ENCODE measurements at regions not wholly inside any gene's neighbourhood (a gene's known extent, or its start where the extent isn't known, plus 50 kb on each side); places are given as distances from the start of the nearest gene placed in this dataset.
"Not testable (repeated sequence)": the region's sequence is repeated elsewhere in the genome, so short reads cannot be mapped to it uniquely, and the experiment has no call there.

DNA sequence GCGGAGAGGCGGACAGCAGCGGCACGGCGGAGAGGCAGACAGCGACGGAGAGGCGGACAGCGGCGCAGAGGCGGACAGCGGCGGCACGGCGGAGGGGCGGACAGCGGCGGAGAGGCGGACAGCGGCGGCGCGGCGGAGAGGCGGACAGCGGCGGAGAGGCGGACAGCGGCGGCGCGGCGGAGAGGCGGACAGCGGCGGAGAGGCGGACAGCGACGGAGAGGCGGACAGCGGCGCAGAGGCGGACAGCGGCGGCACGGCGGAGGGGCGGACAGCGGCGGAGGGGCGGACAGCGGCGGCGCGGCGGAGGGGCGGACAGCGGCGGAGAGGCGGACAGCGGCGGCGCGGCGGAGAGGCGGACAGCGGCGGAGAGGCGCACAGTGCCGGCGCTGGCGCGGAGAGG, 393.6 kb downstream of the GOLGA6L6 start:
- H2BK20ac ChIP-seq (ENCODE audit: low read length); H3K79me1 ChIP-seq (ENCODE audit: low read depth, low read length); H3K36me3 ChIP-seq (ENCODE audit: control insufficient read depth in 2 of 4, insufficient read depth in 4 of 4, low read length in 3 of 4); H3K4me2 ChIP-seq (ENCODE audit: insufficient read depth in 1 of 2, low read depth in 2 of 2, low read length in 2 of 2); DNase-seq (ENCODE audit: low read depth in 1 of 2, low spot score in 2 of 2); H3K18ac ChIP-seq (ENCODE audit: extremely low read depth, low read length); H2BK120ac ChIP-seq (replicated peaks; ENCODE audit: low read depth, low read length); H3K4me1 ChIP-seq (replicated peaks in 1 of 4; ENCODE audit: control insufficient read depth in 3 of 4, insufficient read depth in 4 of 4, low read length in 3 of 4); H2BK12ac ChIP-seq (ENCODE audit: low read depth, low read length); H3K4ac ChIP-seq (replicated peaks; ENCODE audit: insufficient read length, low read depth, low read length); H3K4me3 ChIP-seq (ENCODE audit: extremely low read depth in 1 of 4, insufficient read depth in 2 of 4, low read depth in 3 of 4, low read length in 4 of 4); H2BK5ac ChIP-seq (ENCODE audit: low read depth, low read length); H2AK5ac ChIP-seq (ENCODE audit: low read depth, low read length); H4K5ac ChIP-seq (ENCODE audit: insufficient read length, low read depth, low read length); H4K8ac ChIP-seq (ENCODE audit: extremely low read depth, insufficient read depth, low read length); H2AFZ ChIP-seq (ENCODE audit: low read length); H3K56ac ChIP-seq (replicated peaks; ENCODE audit: insufficient read length, low read depth, low read length); POLR2A ChIA-PET (ENCODE audit: partially characterized antibody); CTCF ChIA-PET (ENCODE audit: partially characterized antibody); H3K27ac ChIP-seq (ENCODE audit: low read depth, low read length); H3K79me2 ChIP-seq (ENCODE audit: control insufficient read depth in 1 of 2, insufficient read depth in 2 of 2, low read length in 2 of 2); H2BK15ac ChIP-seq (ENCODE audit: low read length); H3K9ac ChIP-seq (replicated peaks in 1 of 4; ENCODE audit: extremely low read depth in 1 of 4, low read depth in 3 of 4, low read length in 3 of 4); H4K91ac ChIP-seq (replicated peaks; ENCODE audit: insufficient read length, low read length); H4K20me1 ChIP-seq (replicated peaks in 1 of 2; ENCODE audit: control insufficient read depth in 1 of 2, insufficient read depth in 2 of 2, low read length in 2 of 2); FAIRE-seq; H3K9me3 ChIP-seq (ENCODE audit: insufficient read depth in 2 of 2, low read depth in 1 of 2, low read length in 1 of 2); H3K27me3 ChIP-seq (replicated peaks in 1 of 4; ENCODE audit: control insufficient read depth in 3 of 4, extremely low read depth in 1 of 4, insufficient read depth in 3 of 4, low read length in 3 of 4); H3K23ac ChIP-seq (ENCODE audit: insufficient read length); H3K23me2 ChIP-seq (ENCODE audit: low read depth, low read length); H3K14ac ChIP-seq (ENCODE audit: insufficient read length): not testable (repeated sequence)
- WGBS, 2 experiments (ENCODE audit: extremely low coverage in 1 of 2, insufficient coverage in 1 of 2, insufficient read length in 1 of 2, insufficient replicate concordance in 2 of 2, low coverage in 1 of 2, low lambda C conversion rate in 2 of 2, missing lambda C conversion rate in 1 of 2) = 80% methylated on average over 3 of the region's 73 CpGs; no CpG with 5 or more reads in 1 of the 2 experiments

DNA sequence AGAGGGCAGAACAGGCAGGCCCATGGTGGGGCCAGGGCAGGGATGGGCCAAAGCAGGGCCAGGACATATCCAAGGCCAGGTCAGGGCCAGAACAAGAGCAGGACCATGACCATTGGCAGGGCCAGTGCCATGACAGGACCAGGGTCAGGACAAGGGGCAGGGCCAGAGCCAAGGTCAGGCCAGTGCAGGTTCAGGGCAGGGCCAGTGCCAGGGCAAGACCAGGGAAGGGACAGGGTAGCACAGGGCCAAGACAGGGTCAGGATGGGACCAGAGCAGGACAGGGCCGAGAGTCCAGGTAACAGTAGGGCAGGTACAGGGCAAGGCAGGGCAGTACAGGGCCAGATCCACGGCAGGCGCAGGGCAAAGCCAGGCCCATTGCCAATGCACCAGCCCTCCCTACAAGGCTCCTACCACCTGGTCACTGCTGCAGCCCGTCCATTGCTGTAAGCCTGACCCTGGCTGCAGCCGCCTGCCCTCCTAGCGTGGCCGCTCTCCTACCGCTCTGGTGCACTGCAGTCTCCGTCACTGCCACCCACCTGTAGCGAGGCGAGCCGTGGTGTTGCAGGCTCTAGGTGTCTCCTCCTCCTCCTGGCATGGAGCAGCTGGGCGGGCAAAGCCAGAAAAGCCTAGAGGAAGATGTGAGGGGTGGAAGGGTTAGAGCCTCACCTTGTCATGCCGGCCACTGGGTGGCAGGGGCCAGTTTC, 397.1 kb downstream of the GOLGA6L6 start:
- FAIRE-seq; H3K56ac ChIP-seq (replicated peaks; ENCODE audit: insufficient read length, low read depth, low read length); H4K8ac ChIP-seq (ENCODE audit: extremely low read depth, insufficient read depth, low read length); H2BK15ac ChIP-seq (ENCODE audit: low read length); H3K4me1 ChIP-seq (replicated peaks in 1 of 4; ENCODE audit: control insufficient read depth in 3 of 4, insufficient read depth in 4 of 4, low read length in 3 of 4); H4K5ac ChIP-seq (ENCODE audit: insufficient read length, low read depth, low read length); H2BK12ac ChIP-seq (ENCODE audit: low read depth, low read length); H3K79me2 ChIP-seq (ENCODE audit: control insufficient read depth in 1 of 2, insufficient read depth in 2 of 2, low read length in 2 of 2); H3K36me3 ChIP-seq (ENCODE audit: control insufficient read depth in 2 of 4, insufficient read depth in 4 of 4, low read length in 3 of 4); DNase-seq (ENCODE audit: low read depth in 1 of 2, low spot score in 2 of 2); H3K23ac ChIP-seq (ENCODE audit: insufficient read length); H2BK120ac ChIP-seq (replicated peaks; ENCODE audit: low read depth, low read length); H2BK20ac ChIP-seq (ENCODE audit: low read length); H3K4me2 ChIP-seq (ENCODE audit: insufficient read depth in 1 of 2, low read depth in 2 of 2, low read length in 2 of 2); H2AFZ ChIP-seq (ENCODE audit: low read length); H3K9ac ChIP-seq (replicated peaks in 1 of 4; ENCODE audit: extremely low read depth in 1 of 4, low read depth in 3 of 4, low read length in 3 of 4); H3K18ac ChIP-seq (ENCODE audit: extremely low read depth, low read length); H4K20me1 ChIP-seq (replicated peaks in 1 of 2; ENCODE audit: control insufficient read depth in 1 of 2, insufficient read depth in 2 of 2, low read length in 2 of 2); H4K91ac ChIP-seq (replicated peaks; ENCODE audit: insufficient read length, low read length); H2BK5ac ChIP-seq (ENCODE audit: low read depth, low read length); H3K23me2 ChIP-seq (ENCODE audit: low read depth, low read length); H3K4me3 ChIP-seq (ENCODE audit: extremely low read depth in 1 of 4, insufficient read depth in 2 of 4, low read depth in 3 of 4, low read length in 4 of 4); H2AK5ac ChIP-seq (ENCODE audit: low read depth, low read length); H3K27me3 ChIP-seq (replicated peaks in 1 of 4; ENCODE audit: control insufficient read depth in 3 of 4, extremely low read depth in 1 of 4, insufficient read depth in 3 of 4, low read length in 3 of 4); H3K79me1 ChIP-seq (ENCODE audit: low read depth, low read length); H3K14ac ChIP-seq (ENCODE audit: insufficient read length); POLR2A ChIA-PET (ENCODE audit: partially characterized antibody); CTCF ChIA-PET (ENCODE audit: partially characterized antibody); H3K4ac ChIP-seq (replicated peaks; ENCODE audit: insufficient read length, low read depth, low read length); H3K27ac ChIP-seq (ENCODE audit: low read depth, low read length): not testable (repeated sequence)
- peaks cover 0 to 17% of the 10 kb centered on the region in 2 experiments; a peak in 2 of 4 replicates for H3K9me3 ChIP-seq (ENCODE audit: insufficient read depth in 2 of 2, low read depth in 1 of 2, low read length in 1 of 2)
- WGBS, 2 experiments (ENCODE audit: extremely low coverage in 1 of 2, insufficient coverage in 1 of 2, insufficient read length in 1 of 2, insufficient replicate concordance in 2 of 2, low coverage in 1 of 2, low lambda C conversion rate in 2 of 2, missing lambda C conversion rate in 1 of 2) = 100% methylated on average over 3 of the region's 14 CpGs; no CpG with 5 or more reads in 1 of the 2 experiments
